ENCODE measurements at regions not wholly inside any gene's neighbourhood (a gene's known extent, or its start where the extent isn't known, plus 50 kb on each side); places are given as distances from the start of the nearest gene placed in this dataset.

GRCh38 chr14:100381395-100382105 lies 58.4 kb downstream of the SLC25A47 start:
- DNase-seq (ENCODE audit: low spot score), result no peak
- in situ Hi-C loops (cut with MboI; ENCODE audit: low sequenced_read_pairs, unreplicated experiment), result loop anchor here (25.0 kb wide), 1 partner anchor 1256 kb away; no protein-coding TSS in a partner anchor
- no peak for TF ChIP-seq CTCF (IDR thresholded peaks at IDR 0.05; ENCODE audit: borderline replicate concordance, control extremely low read depth, extremely low read depth, insufficient read depth, missing control alignments)

GRCh38 chr14:100382106-100382455 lies 58.9 kb downstream of the SLC25A47 start:
- no peak for TF ChIP-seq CTCF (IDR thresholded peaks at IDR 0.05; ENCODE audit: borderline replicate concordance, control extremely low read depth, extremely low read depth, insufficient read depth, missing control alignments)
- in situ Hi-C loops (cut with MboI; ENCODE audit: low sequenced_read_pairs, unreplicated experiment), result loop anchor here (25.0 kb wide), 1 partner anchor 1255 kb away; no protein-coding TSS in a partner anchor
- no peak for DNase-seq (ENCODE audit: low spot score)

DNA sequence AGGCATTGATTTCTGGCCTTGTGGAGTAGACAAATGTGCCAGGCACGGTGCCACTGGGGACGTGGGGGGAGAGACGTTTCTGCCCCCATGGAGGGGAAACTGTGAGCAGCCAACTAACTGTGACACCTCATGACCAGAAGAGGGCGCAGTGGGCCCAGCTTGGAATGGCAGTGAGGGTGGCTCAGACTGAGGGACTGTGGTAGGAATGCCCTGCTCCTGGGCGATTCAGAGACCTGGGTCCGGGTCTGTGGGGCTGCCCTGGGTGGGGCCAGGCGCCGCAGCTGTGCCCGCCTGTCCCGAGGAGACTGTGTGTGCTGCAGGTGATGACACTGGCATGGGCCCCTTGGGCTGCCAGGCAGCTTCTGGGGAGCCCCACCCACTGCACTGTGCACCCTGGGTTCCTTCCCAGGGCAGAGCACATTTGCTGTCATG lies 60.6 kb downstream of the SLC25A47 start:
- in situ Hi-C loops (cut with MboI; ENCODE audit: low sequenced_read_pairs, unreplicated experiment), result loop anchor here (25.0 kb wide), 1 partner anchor 1254 kb away; no protein-coding TSS in a partner anchor
- DNase-seq (ENCODE audit: low spot score), result peak; percentile 86
- peak; percentile 74 for TF ChIP-seq CTCF (IDR thresholded peaks at IDR 0.05; ENCODE audit: borderline replicate concordance, control extremely low read depth, extremely low read depth, insufficient read depth, missing control alignments)

- no peak for DNase-seq (ENCODE audit: low spot score)
- in situ Hi-C loops (cut with MboI; ENCODE audit: low sequenced_read_pairs, unreplicated experiment), result loop anchor here (25.0 kb wide), 1 partner anchor 1253 kb away; no protein-coding TSS in a partner anchor
- TF ChIP-seq CTCF (IDR thresholded peaks at IDR 0.05; ENCODE audit: borderline replicate concordance, control extremely low read depth, extremely low read depth, insufficient read depth, missing control alignments), result no peak
These were observed 61.1 kb downstream of the SLC25A47 start for GRCh38 chr14:100384277-100384676.

DNA sequence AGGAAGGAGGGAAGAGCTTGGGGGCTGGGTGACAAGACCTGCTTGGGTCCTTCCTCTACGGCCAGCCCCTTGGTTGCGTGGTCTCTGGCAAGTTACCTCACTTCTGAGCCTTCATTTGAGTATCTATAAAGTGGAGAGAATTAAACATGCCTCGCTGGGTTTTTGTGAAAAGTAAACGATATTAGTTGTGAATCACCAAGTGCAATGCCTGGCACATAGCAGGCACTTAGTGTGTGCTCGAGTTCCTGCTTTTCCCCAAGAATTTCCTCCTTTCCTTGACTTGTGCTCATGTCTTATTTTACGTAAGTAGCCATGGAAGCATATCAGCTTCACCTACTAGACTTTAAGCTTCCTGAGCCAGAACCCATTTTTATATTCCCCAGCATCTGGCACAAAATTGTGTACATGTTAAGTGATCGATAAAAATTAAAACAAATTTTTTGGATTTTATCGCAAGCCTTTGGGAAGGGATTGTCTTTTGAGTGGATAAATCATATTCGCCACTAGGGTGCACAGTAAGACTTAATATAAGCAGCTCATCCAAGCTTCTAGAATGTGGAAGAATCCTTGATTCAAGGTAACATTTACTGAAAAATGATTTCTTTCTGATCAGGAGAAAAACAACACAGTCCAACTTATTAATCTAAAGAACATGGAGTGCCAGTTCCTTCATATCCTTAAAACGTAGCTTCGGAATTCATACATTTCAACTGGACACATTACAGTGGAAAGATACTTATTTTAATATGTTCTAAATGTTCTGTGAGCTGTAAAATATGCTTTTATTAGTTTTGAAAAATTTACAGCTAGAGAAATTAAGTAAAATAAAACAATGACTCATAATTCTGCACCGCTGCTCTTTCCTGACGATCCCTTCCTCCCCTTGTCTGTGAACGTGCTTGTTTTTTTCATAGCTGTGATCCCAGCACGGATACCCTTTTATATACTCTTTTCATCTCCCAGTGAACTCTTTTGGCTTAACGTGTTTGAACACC lies 62.0 kb downstream of the SLC25A47 start:
- TF ChIP-seq CTCF (IDR thresholded peaks at IDR 0.05; ENCODE audit: borderline replicate concordance, control extremely low read depth, extremely low read depth, insufficient read depth, missing control alignments), result no peak
- in situ Hi-C loops (cut with MboI; ENCODE audit: low sequenced_read_pairs, unreplicated experiment), result loop anchor here (25.0 kb wide), 1 partner anchor 1252 kb away; no protein-coding TSS in a partner anchor
- DNase-seq (ENCODE audit: low spot score), result no peak

GRCh38 chr14:100386121-100386520 lies 63.0 kb downstream of the SLC25A47 start:
- in situ Hi-C loops (cut with MboI; ENCODE audit: low sequenced_read_pairs, unreplicated experiment), result loop anchor here (25.0 kb wide), 1 partner anchor 1251 kb away; no protein-coding TSS in a partner anchor

More at GRCh38 chr14:100386121-100386520, 63.0 kb downstream of the SLC25A47 start:
- DNase-seq (ENCODE audit: low spot score), result no peak
- no peak for TF ChIP-seq CTCF (IDR thresholded peaks at IDR 0.05; ENCODE audit: borderline replicate concordance, control extremely low read depth, extremely low read depth, insufficient read depth, missing control alignments)
